Loucy (cell line): ENCODE measurements at regions not wholly inside any gene's neighbourhood (a gene's known extent, or its start where the extent isn't known, plus 50 kb on each side); places are given as distances from the start of the nearest gene placed in this dataset.

Experiments used
- H2AFZ ChIP-seq: fragments of 200-600 bp; sonication (generic); 2 replicates; pipeline ENCODE4 v1.6.0; 2016; ENCODE audit warnings: antibody characterized with exemption, mild to moderate bottlenecking, low read length, moderate library complexity
- H3F3A ChIP-seq: fragments of 200-600 bp; 2 replicates; pipeline ENCODE4 v1.6.0; 2016; ENCODE audit warnings: antibody characterized with exemption, low read depth, mild to moderate bottlenecking
- H3K27me3 ChIP-seq: fragments of 200-600 bp; sonication (generic); 2 replicates; pipeline ENCODE4 v1.6.1; 2014; ENCODE audit warnings: low read length, mild to moderate bottlenecking; ENCODE audit not compliant: insufficient read depth, poor library complexity, severe bottlenecking
- H3K36me3 ChIP-seq: fragments of 200-600 bp; sonication (generic); 2 replicates; pipeline ENCODE4 v1.6.1; 2016; ENCODE audit warnings: low read length; ENCODE audit not compliant: insufficient read depth
- H3K4me1 ChIP-seq: fragments of 200-600 bp; sonication (generic); 2 replicates; pipeline ENCODE4 v1.5.1; 2014; ENCODE audit warnings: low read length, mild to moderate bottlenecking; ENCODE audit not compliant: insufficient read depth, poor library complexity, severe bottlenecking
- H3K4me2 ChIP-seq: fragments of 200-600 bp; sonication (generic); 2 replicates; pipeline ENCODE4 v1.6.0; 2014; ENCODE audit warnings: antibody characterized with exemption, low read length, low read depth, mild to moderate bottlenecking; ENCODE audit not compliant: poor library complexity, severe bottlenecking
- H3K4me3 ChIP-seq: fragments of 200-600 bp; sonication (generic); 2 replicates; pipeline ENCODE4 v1.5.1; 2014; ENCODE audit warnings: low read length, mild to moderate bottlenecking, mixed read lengths; ENCODE audit not compliant: poor library complexity, severe bottlenecking
- H3K79me2 ChIP-seq: fragments of 200-600 bp; sonication (generic); 2 replicates; pipeline ENCODE4 v1.6.1; 2014; ENCODE audit warnings: low read length; ENCODE audit not compliant: insufficient read depth
- H3K9ac ChIP-seq: fragments of 200-600 bp; sonication (generic); 2 replicates; pipeline ENCODE4 v1.6.0; 2014; ENCODE audit warnings: mild to moderate bottlenecking, low read depth, low read length, moderate library complexity; ENCODE audit not compliant: poor library complexity, severe bottlenecking
- H3K9me2 ChIP-seq: fragments of 200-600 bp; sonication (generic); replicated peaks from 2 replicates; pipeline ENCODE4 v1.6.1; 2016; ENCODE audit warnings: low read depth, low read length, mixed read lengths
- H3K9me3 ChIP-seq: fragments of 200-600 bp; sonication (generic); 2 replicates; pipeline ENCODE4 v1.6.1; 2014; ENCODE audit warnings: mild to moderate bottlenecking, antibody characterized with exemption, low read length, low read depth; ENCODE audit not compliant: insufficient read depth
- H4K20me1 ChIP-seq: fragments of 200-600 bp; sonication (generic); 2 replicates; pipeline ENCODE4 v1.6.0; 2014; ENCODE audit warnings: antibody characterized with exemption, low read length, mild to moderate bottlenecking; ENCODE audit not compliant: insufficient read depth, poor library complexity, severe bottlenecking
- EZH2phosphoT487 ChIP-seq: fragments of 200-600 bp; IDR thresholded peaks from 2 replicates; pipeline ENCODE4 v1.6.1; 2018; ENCODE audit warnings: antibody characterized with exemption, mild to moderate bottlenecking, moderate library complexity, borderline replicate concordance
- TF ChIP-seq, protein P1 (sequence below): fragments of 200-600 bp; sonication (generic); conservative IDR thresholded peaks from 2 replicates; pipeline ENCODE4 v1.5.1; 2014; ENCODE audit warnings: mild to moderate bottlenecking, antibody characterized with exemption, low read length

DNA sequence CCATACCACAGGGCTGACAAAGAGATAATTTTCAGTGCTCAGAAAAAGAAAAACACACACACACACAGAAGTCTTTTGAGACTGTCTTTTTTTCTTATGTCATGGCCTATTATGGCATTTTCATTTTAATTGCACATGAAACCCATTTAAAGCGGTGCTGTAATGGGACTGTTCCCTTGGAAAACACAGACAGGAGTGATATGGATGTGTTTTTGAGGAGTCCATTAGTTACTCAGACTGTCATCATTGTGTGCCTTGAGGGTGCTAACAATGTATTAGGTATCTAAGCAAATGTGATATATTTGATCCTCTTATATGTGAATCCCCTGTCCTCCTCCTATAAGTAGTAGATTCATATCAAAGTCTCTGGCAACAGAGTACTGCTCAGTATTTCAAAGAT is 642.0 kb upstream of the WWC1 start:
- H3K36me3 ChIP-seq, result no peaks in the 10 kb centered on the region
- no peaks in the 10 kb centered on the region for H3K9me2 ChIP-seq
- no peak overlapping the region for H3K4me2 ChIP-seq
- TF ChIP-seq, protein P1, sequence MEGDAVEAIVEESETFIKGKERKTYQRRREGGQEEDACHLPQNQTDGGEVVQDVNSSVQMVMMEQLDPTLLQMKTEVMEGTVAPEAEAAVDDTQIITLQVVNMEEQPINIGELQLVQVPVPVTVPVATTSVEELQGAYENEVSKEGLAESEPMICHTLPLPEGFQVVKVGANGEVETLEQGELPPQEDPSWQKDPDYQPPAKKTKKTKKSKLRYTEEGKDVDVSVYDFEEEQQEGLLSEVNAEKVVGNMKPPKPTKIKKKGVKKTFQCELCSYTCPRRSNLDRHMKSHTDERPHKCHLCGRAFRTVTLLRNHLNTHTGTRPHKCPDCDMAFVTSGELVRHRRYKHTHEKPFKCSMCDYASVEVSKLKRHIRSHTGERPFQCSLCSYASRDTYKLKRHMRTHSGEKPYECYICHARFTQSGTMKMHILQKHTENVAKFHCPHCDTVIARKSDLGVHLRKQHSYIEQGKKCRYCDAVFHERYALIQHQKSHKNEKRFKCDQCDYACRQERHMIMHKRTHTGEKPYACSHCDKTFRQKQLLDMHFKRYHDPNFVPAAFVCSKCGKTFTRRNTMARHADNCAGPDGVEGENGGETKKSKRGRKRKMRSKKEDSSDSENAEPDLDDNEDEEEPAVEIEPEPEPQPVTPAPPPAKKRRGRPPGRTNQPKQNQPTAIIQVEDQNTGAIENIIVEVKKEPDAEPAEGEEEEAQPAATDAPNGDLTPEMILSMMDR, result no peak
- TF ChIP-seq EZH2phosphoT487, result no peak
- H4K20me1 ChIP-seq, result no peaks in the 10 kb centered on the region
- H3K4me1 ChIP-seq, result no peaks in the 10 kb centered on the region
- no peaks in the 10 kb centered on the region for H3K27me3 ChIP-seq
- no peak overlapping the region for H3K4me3 ChIP-seq
- no peak overlapping the region for H2AFZ ChIP-seq
- no peaks in the 10 kb centered on the region for H3F3A ChIP-seq
- H3K9me3 ChIP-seq, result no peaks in the 10 kb centered on the region
- H3K79me2 ChIP-seq, result no peaks in the 10 kb centered on the region
- no peak overlapping the region for H3K9ac ChIP-seq

- H3K9me2 ChIP-seq, result no peaks in the 10 kb centered on the region
- H3K4me3 ChIP-seq, result no peak overlapping the region
- no peaks in the 10 kb centered on the region for H4K20me1 ChIP-seq
- H3K9me3 ChIP-seq, result no peaks in the 10 kb centered on the region
- TF ChIP-seq EZH2phosphoT487, result no peak
- TF ChIP-seq, protein P1, result no peak
- no peak overlapping the region for H3K4me2 ChIP-seq
- no peaks in the 10 kb centered on the region for H3F3A ChIP-seq
- H3K4me1 ChIP-seq, result no peaks in the 10 kb centered on the region
- H3K79me2 ChIP-seq, result no peaks in the 10 kb centered on the region
- H3K9ac ChIP-seq, result no peak overlapping the region
- H3K27me3 ChIP-seq, result no peaks in the 10 kb centered on the region
- H3K36me3 ChIP-seq, result no peaks in the 10 kb centered on the region
- no peak overlapping the region for H2AFZ ChIP-seq
Measured at GRCh38 chr5:167652690-167653089, 638.8 kb upstream of the WWC1 start.

- TF ChIP-seq, protein P1, result no peak
- TF ChIP-seq EZH2phosphoT487, result no peak
- Histone ChIP-seq H3K9ac (no peak overlapping the region), H3K4me1 (no peaks in the 10 kb centered on the region), H2AFZ (no peak overlapping the region), H3K79me2 (no peaks in the 10 kb centered on the region), H3K36me3 (no peaks in the 10 kb centered on the region), H3K4me3 (no peak overlapping the region), H3K27me3 (no peaks in the 10 kb centered on the region), H3K9me2 (no peaks in the 10 kb centered on the region), H3K9me3 (no peaks in the 10 kb centered on the region), H3F3A (no peaks in the 10 kb centered on the region), H3K4me2 (no peak overlapping the region), H4K20me1 (no peaks in the 10 kb centered on the region)
Measured at GRCh38 chr5:167653645-167654106, 637.8 kb upstream of the WWC1 start.
